ENCODE measurements at regions not wholly inside any gene's neighbourhood (a gene's known extent, or its start where the extent isn't known, plus 50 kb on each side); places are given as distances from the start of the nearest gene placed in this dataset.

GRCh38 chr19:30240904-30241695 is 131.1 kb upstream of the ZNF536 start:
- TF ChIP-seq MAX (IDR thresholded peaks at IDR 0.05) (no peak), EGR1 (IDR thresholded peaks at IDR 0.05; ENCODE audit: low read depth) (no peak), CTCF (IDR thresholded peaks at IDR 0.05 in 2 of 3, conservative IDR thresholded peaks at IDR 0.05 in 1 of 3; ENCODE audit: borderline replicate concordance in 1 of 3, insufficient read depth in 1 of 3, low read depth in 2 of 3, low read length in 2 of 3) (no peak), EZH2 (IDR thresholded peaks at IDR 0.05) (no peak), YY1 (IDR thresholded peaks at IDR 0.05; ENCODE audit: extremely low read depth, insufficient replicate concordance, low read depth, low read length) (no peak), POLR2A (IDR thresholded peaks at IDR 0.05; ENCODE audit: borderline replicate concordance, extremely low read depth, insufficient read depth, insufficient read length) (no peak), CEBPB (IDR thresholded peaks at IDR 0.05; ENCODE audit: low read depth) (no peak), SP1 (IDR thresholded peaks at IDR 0.05; ENCODE audit: low read depth) (no peak), CBX3 (IDR thresholded peaks at IDR 0.05; ENCODE audit: low read depth) (no peak)
